ENCODE measurements at regions not wholly inside any gene's neighbourhood (a gene's known extent, or its start where the extent isn't known, plus 50 kb on each side); places are given as distances from the start of the nearest gene placed in this dataset.

GRCh38 chr22:49533886-49534285 is 293.8 kb downstream of the BRD1 start:
- H3K4me2 ChIP-seq (ENCODE audit: low read length), result no peak overlapping the region
- no peaks in the 10 kb centered on the region for H3K36me3 ChIP-seq (ENCODE audit: control insufficient read depth, low read length)

GRCh38 chr22:49532869-49533802 is 294.5 kb downstream of the BRD1 start:
- Histone ChIP-seq H3K9me2 (replicated peaks; ENCODE audit: control insufficient read depth, low read length) (no peaks in the 10 kb centered on the region), H3K4me1 (ENCODE audit: control insufficient read depth, low read length) (no peaks in the 10 kb centered on the region), H3K27me3 (ENCODE audit: control insufficient read depth, low read length) (no peaks in the 10 kb centered on the region), H3K79me2 (ENCODE audit: control insufficient read depth, low read length) (no peaks in the 10 kb centered on the region), H3K4me3 (ENCODE audit: low read length) (no peak overlapping the region), H3K4me2 (ENCODE audit: low read length) (no peak overlapping the region), H3K27ac (ENCODE audit: low read depth, low read length) (no peak overlapping the region), H3K36me3 (ENCODE audit: control insufficient read depth, low read length) (no peaks in the 10 kb centered on the region), H3K9me3 (ENCODE audit: control insufficient read depth, insufficient read depth, low read length) (no peaks in the 10 kb centered on the region), H4K20me1 (ENCODE audit: control insufficient read depth, insufficient read depth, low read depth, low read length) (no peaks in the 10 kb centered on the region), H3F3A (ENCODE audit: control insufficient read depth, insufficient read depth) (no peaks in the 10 kb centered on the region)
- TF ChIP-seq EZH2phosphoT487 (IDR thresholded peaks at IDR 0.05; ENCODE audit: borderline replicate concordance, low read length), result no peak
- TF ChIP-seq, protein P1, sequence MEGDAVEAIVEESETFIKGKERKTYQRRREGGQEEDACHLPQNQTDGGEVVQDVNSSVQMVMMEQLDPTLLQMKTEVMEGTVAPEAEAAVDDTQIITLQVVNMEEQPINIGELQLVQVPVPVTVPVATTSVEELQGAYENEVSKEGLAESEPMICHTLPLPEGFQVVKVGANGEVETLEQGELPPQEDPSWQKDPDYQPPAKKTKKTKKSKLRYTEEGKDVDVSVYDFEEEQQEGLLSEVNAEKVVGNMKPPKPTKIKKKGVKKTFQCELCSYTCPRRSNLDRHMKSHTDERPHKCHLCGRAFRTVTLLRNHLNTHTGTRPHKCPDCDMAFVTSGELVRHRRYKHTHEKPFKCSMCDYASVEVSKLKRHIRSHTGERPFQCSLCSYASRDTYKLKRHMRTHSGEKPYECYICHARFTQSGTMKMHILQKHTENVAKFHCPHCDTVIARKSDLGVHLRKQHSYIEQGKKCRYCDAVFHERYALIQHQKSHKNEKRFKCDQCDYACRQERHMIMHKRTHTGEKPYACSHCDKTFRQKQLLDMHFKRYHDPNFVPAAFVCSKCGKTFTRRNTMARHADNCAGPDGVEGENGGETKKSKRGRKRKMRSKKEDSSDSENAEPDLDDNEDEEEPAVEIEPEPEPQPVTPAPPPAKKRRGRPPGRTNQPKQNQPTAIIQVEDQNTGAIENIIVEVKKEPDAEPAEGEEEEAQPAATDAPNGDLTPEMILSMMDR (IDR thresholded peaks at IDR 0.05; ENCODE audit: low read depth, low read length, poor library complexity, severe bottlenecking), result no peak

More at GRCh38 chr22:49533886-49534285, 293.8 kb downstream of the BRD1 start:
- Histone ChIP-seq H3F3A (ENCODE audit: control insufficient read depth, insufficient read depth) (no peaks in the 10 kb centered on the region), H3K9me2 (replicated peaks; ENCODE audit: control insufficient read depth, low read length) (no peaks in the 10 kb centered on the region), H4K20me1 (ENCODE audit: control insufficient read depth, insufficient read depth, low read depth, low read length) (no peaks in the 10 kb centered on the region), H3K79me2 (ENCODE audit: control insufficient read depth, low read length) (no peaks in the 10 kb centered on the region), H3K4me1 (ENCODE audit: control insufficient read depth, low read length) (no peaks in the 10 kb centered on the region), H3K4me3 (ENCODE audit: low read length) (no peak overlapping the region), H3K27me3 (ENCODE audit: control insufficient read depth, low read length) (no peaks in the 10 kb centered on the region), H3K27ac (ENCODE audit: low read depth, low read length) (no peak overlapping the region), H3K9me3 (ENCODE audit: control insufficient read depth, insufficient read depth, low read length) (no peaks in the 10 kb centered on the region)
- TF ChIP-seq, protein P1 (IDR thresholded peaks at IDR 0.05; ENCODE audit: low read depth, low read length, poor library complexity, severe bottlenecking), result no peak
- no peak for TF ChIP-seq EZH2phosphoT487 (IDR thresholded peaks at IDR 0.05; ENCODE audit: borderline replicate concordance, low read length)

GRCh38 chr22:49531368-49531791 is 296.3 kb downstream of the BRD1 start:
- H4K20me1 ChIP-seq (ENCODE audit: control insufficient read depth, insufficient read depth, low read depth, low read length), result no peaks in the 10 kb centered on the region
- H3K27me3 ChIP-seq (ENCODE audit: control insufficient read depth, low read length), result no peaks in the 10 kb centered on the region
- H3K4me3 ChIP-seq (ENCODE audit: low read length), result no peak overlapping the region
- no peaks in the 10 kb centered on the region for H3K9me2 ChIP-seq (replicated peaks; ENCODE audit: control insufficient read depth, low read length)
- no peak overlapping the region for H3K27ac ChIP-seq (ENCODE audit: low read depth, low read length)
- no peak overlapping the region for H3K4me2 ChIP-seq (ENCODE audit: low read length)
- peaks cover 13% of the 10 kb centered on the region for H3K4me1 ChIP-seq (ENCODE audit: control insufficient read depth, low read length)
- no peaks in the 10 kb centered on the region for H3K36me3 ChIP-seq (ENCODE audit: control insufficient read depth, low read length)
- no peak for TF ChIP-seq EZH2phosphoT487 (IDR thresholded peaks at IDR 0.05; ENCODE audit: borderline replicate concordance, low read length)
- TF ChIP-seq, protein P1 (IDR thresholded peaks at IDR 0.05; ENCODE audit: low read depth, low read length, poor library complexity, severe bottlenecking), result no peak
- no peaks in the 10 kb centered on the region for H3F3A ChIP-seq (ENCODE audit: control insufficient read depth, insufficient read depth)
- H3K79me2 ChIP-seq (ENCODE audit: control insufficient read depth, low read length), result no peaks in the 10 kb centered on the region
- H3K9me3 ChIP-seq (ENCODE audit: control insufficient read depth, insufficient read depth, low read length), result no peaks in the 10 kb centered on the region
